ENCODE measurements at regions not wholly inside any gene's neighbourhood (a gene's known extent, or its start where the extent isn't known, plus 50 kb on each side); places are given as distances from the start of the nearest gene placed in this dataset.

DNA sequence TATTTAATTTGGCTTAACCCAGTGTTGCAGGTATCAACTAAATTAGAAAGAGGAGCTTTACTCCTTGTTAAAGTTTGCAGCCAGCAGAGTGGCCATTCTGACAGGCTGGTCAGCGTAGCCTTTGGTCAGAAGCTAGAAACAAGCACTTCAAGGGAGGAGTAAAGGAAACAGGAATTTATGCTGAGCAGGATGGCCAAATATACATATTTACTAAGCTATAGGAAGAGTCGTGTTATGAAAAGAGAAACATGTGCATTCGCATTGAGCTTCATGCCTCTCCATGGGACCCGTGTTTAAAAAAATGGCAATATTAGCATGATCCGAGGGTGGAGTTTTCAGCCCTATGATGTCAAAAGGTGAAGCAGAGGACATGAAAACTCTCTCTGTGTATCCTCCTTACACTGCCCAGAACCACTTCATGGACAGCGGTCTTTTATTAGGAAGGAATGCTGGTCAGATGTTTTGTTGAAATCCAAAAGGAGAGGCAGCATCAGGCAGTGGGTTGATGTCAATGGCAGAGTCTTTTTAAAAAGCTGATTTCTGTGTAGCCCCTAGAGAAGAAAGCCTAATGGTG lies 71.8 kb upstream of the MAPK10 start:
- Histone ChIP-seq H3K27me3 (ENCODE audit: insufficient read depth, low read length) (no peaks in the 10 kb centered on the region), H3K4ac (ENCODE audit: low read depth, low read length) (no peak overlapping the region), H2AK5ac (ENCODE audit: low read length) (no peak overlapping the region), H3K79me2 (ENCODE audit: control insufficient read depth, insufficient read depth, low read length, poor library complexity) (no peaks in the 10 kb centered on the region), H3K4me2 (ENCODE audit: low read length) (no peak overlapping the region), H4K8ac (ENCODE audit: low read depth, low read length) (no peak overlapping the region), H3K14ac (ENCODE audit: low read length) (no peak overlapping the region), H3K79me1 (ENCODE audit: low read length) (no peaks in the 10 kb centered on the region), H4K12ac (ENCODE audit: low read depth, low read length) (no peak overlapping the region), H3K27ac (ENCODE audit: low read depth, low read length) (no peak overlapping the region), H2BK12ac (ENCODE audit: low read length) (no peak overlapping the region), H3K4me1 (ENCODE audit: control insufficient read depth in 1 of 2, insufficient read depth in 2 of 2, low read length in 2 of 2) (no peaks in the 10 kb centered on the region), H3K23ac (ENCODE audit: low read length) (no peak overlapping the region), H3K18ac (ENCODE audit: low read length) (no peak overlapping the region), H2BK120ac (ENCODE audit: insufficient read depth, low read length, poor library complexity) (no peak overlapping the region), H3K9ac (ENCODE audit: low read length) (no peak overlapping the region), H3K9me3 (ENCODE audit: insufficient read depth, low read depth, low read length) (no peaks in the 10 kb centered on the region), H4K91ac (ENCODE audit: low read depth, low read length) (no peak overlapping the region), H3K4me3 (ENCODE audit: low read depth, low read length) (no peak overlapping the region), H2AFZ (ENCODE audit: insufficient read depth, low read length, poor library complexity) (no peak overlapping the region), H3K36me3 (ENCODE audit: control insufficient read depth in 1 of 2, insufficient read depth in 2 of 2, low read length in 2 of 2) (no peaks in the 10 kb centered on the region), H2BK5ac (ENCODE audit: low read depth, low read length, poor library complexity) (no peak overlapping the region)
- DNase-seq = no peak
- WGBS (ENCODE audit: extremely low coverage, insufficient coverage, insufficient read length) = no CpG with 5 or more reads among the region's 6 CpGs

GRCh38 chr4:86432559-86433134 lies 72.8 kb upstream of the MAPK10 start:
- DNase-seq = no peak
- Histone ChIP-seq H3K9ac (ENCODE audit: low read length) (no peak overlapping the region), H2AK5ac (ENCODE audit: low read length) (no peak overlapping the region), H2BK12ac (ENCODE audit: low read length) (no peak overlapping the region), H4K12ac (ENCODE audit: low read depth, low read length) (no peak overlapping the region), H3K27ac (ENCODE audit: low read depth, low read length) (no peak overlapping the region), H3K36me3 (ENCODE audit: control insufficient read depth in 1 of 2, insufficient read depth in 2 of 2, low read length in 2 of 2) (no peaks in the 10 kb centered on the region), H3K14ac (ENCODE audit: low read length) (no peak overlapping the region), H3K4me2 (ENCODE audit: low read length) (no peak overlapping the region), H3K4ac (ENCODE audit: low read depth, low read length) (no peak overlapping the region), H3K9me3 (ENCODE audit: insufficient read depth, low read depth, low read length) (no peaks in the 10 kb centered on the region), H2AFZ (ENCODE audit: insufficient read depth, low read length, poor library complexity) (no peak overlapping the region), H3K18ac (ENCODE audit: low read length) (no peak overlapping the region), H3K79me1 (ENCODE audit: low read length) (no peaks in the 10 kb centered on the region), H3K23ac (ENCODE audit: low read length) (no peak overlapping the region), H3K27me3 (ENCODE audit: insufficient read depth, low read length) (no peaks in the 10 kb centered on the region), H4K91ac (ENCODE audit: low read depth, low read length) (no peak overlapping the region), H2BK120ac (ENCODE audit: insufficient read depth, low read length, poor library complexity) (no peak overlapping the region), H3K79me2 (ENCODE audit: control insufficient read depth, insufficient read depth, low read length, poor library complexity) (no peaks in the 10 kb centered on the region), H3K4me3 (ENCODE audit: low read depth, low read length) (no peak overlapping the region), H3K4me1 (ENCODE audit: control insufficient read depth in 1 of 2, insufficient read depth in 2 of 2, low read length in 2 of 2) (no peaks in the 10 kb centered on the region), H2BK5ac (ENCODE audit: low read depth, low read length, poor library complexity) (no peak overlapping the region), H4K8ac (ENCODE audit: low read depth, low read length) (no peak overlapping the region)

- WGBS (ENCODE audit: extremely low coverage, insufficient coverage, insufficient read length) = 100% methylated on average over 1 of the region's 2 CpGs
- Histone ChIP-seq H3K27me3 (ENCODE audit: insufficient read depth, low read length) (no peaks in the 10 kb centered on the region), H3K79me1 (ENCODE audit: low read length) (no peaks in the 10 kb centered on the region), H4K8ac (ENCODE audit: low read depth, low read length) (no peak overlapping the region), H3K4me3 (ENCODE audit: low read depth, low read length) (no peak overlapping the region), H2AK5ac (ENCODE audit: low read length) (no peak overlapping the region), H2BK12ac (ENCODE audit: low read length) (no peak overlapping the region), H4K91ac (ENCODE audit: low read depth, low read length) (no peak overlapping the region), H3K9ac (ENCODE audit: low read length) (no peak overlapping the region), H3K23ac (ENCODE audit: low read length) (no peak overlapping the region), H3K18ac (ENCODE audit: low read length) (no peak overlapping the region), H3K36me3 (ENCODE audit: control insufficient read depth in 1 of 2, insufficient read depth in 2 of 2, low read length in 2 of 2) (no peaks in the 10 kb centered on the region), H4K12ac (ENCODE audit: low read depth, low read length) (no peak overlapping the region), H3K4me1 (ENCODE audit: control insufficient read depth in 1 of 2, insufficient read depth in 2 of 2, low read length in 2 of 2) (no peaks in the 10 kb centered on the region), H3K4me2 (ENCODE audit: low read length) (no peak overlapping the region), H3K4ac (ENCODE audit: low read depth, low read length) (no peak overlapping the region), H2BK5ac (ENCODE audit: low read depth, low read length, poor library complexity) (no peak overlapping the region), H3K27ac (ENCODE audit: low read depth, low read length) (no peak overlapping the region), H2AFZ (ENCODE audit: insufficient read depth, low read length, poor library complexity) (no peak overlapping the region), H3K79me2 (ENCODE audit: control insufficient read depth, insufficient read depth, low read length, poor library complexity) (no peaks in the 10 kb centered on the region), H3K14ac (ENCODE audit: low read length) (no peak overlapping the region), H2BK120ac (ENCODE audit: insufficient read depth, low read length, poor library complexity) (no peak overlapping the region), H3K9me3 (ENCODE audit: insufficient read depth, low read depth, low read length) (peaks cover 3% of the 10 kb centered on the region)
- no peak for DNase-seq
Observed at GRCh38 chr4:86439293-86439692, 79.4 kb upstream of the MAPK10 start.

DNA sequence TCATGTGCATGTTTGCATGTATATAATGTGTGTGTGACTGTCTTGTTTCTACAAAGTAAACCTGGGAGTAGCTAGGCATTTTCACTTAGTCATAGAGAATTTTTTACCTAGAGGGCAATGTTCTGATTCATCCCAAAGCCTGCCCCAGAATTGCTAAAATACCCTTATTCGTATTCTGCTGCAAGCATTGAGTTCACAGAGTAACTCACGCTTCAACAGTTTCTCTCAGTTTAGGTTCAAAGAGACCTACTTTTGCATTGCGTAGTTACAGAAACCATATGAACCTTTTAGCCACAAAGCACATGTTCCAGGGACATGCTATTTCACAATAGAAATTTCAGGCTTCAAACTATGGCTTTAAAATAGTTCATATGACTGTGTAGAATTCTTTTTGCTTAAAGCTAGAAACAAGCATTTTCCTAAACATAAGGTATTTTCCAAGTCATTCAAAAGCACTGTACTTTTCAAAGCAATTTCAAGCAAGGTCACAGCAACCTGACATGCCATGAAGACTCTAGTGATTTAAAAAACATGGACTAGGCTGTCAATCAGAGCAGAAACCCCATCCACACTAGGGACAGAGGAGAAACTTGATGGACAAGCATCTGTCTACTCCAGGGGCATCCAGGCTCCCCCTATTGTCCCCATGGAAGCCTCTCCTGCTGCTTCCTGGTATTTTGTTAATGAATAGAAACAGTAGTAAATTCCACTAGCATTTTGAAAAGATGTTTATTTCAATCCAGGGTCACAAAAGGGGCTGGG lies 81.5 kb upstream of the MAPK10 start:
- WGBS (ENCODE audit: extremely low coverage, insufficient coverage, insufficient read length) = no CpG with 5 or more reads among the region's 3 CpGs
- Histone ChIP-seq H3K14ac (ENCODE audit: low read length) (no peak overlapping the region), H3K79me2 (ENCODE audit: control insufficient read depth, insufficient read depth, low read length, poor library complexity) (no peaks in the 10 kb centered on the region)

More for the DNA sequence above, 81.5 kb upstream of the MAPK10 start:
- Histone ChIP-seq H3K23ac (ENCODE audit: low read length) (no peak overlapping the region), H3K4me1 (ENCODE audit: control insufficient read depth in 1 of 2, insufficient read depth in 2 of 2, low read length in 2 of 2) (no peaks in the 10 kb centered on the region), H2BK12ac (ENCODE audit: low read length) (no peak overlapping the region), H3K18ac (ENCODE audit: low read length) (no peak overlapping the region), H4K91ac (ENCODE audit: low read depth, low read length) (no peak overlapping the region), H4K12ac (ENCODE audit: low read depth, low read length) (no peak overlapping the region), H3K79me1 (ENCODE audit: low read length) (no peaks in the 10 kb centered on the region), H4K8ac (ENCODE audit: low read depth, low read length) (no peak overlapping the region), H2AK5ac (ENCODE audit: low read length) (no peak overlapping the region), H3K27ac (ENCODE audit: low read depth, low read length) (peak overlapping the region; percentile 33), H3K9ac (ENCODE audit: low read length) (no peak overlapping the region), H3K27me3 (ENCODE audit: insufficient read depth, low read length) (no peaks in the 10 kb centered on the region), H3K4ac (ENCODE audit: low read depth, low read length) (no peak overlapping the region), H3K9me3 (ENCODE audit: insufficient read depth, low read depth, low read length) (peaks cover 3% of the 10 kb centered on the region), H2BK5ac (ENCODE audit: low read depth, low read length, poor library complexity) (no peak overlapping the region), H2BK120ac (ENCODE audit: insufficient read depth, low read length, poor library complexity) (no peak overlapping the region), H3K4me2 (ENCODE audit: low read length) (no peak overlapping the region), H3K36me3 (ENCODE audit: control insufficient read depth in 1 of 2, insufficient read depth in 2 of 2, low read length in 2 of 2) (no peaks in the 10 kb centered on the region), H3K4me3 (ENCODE audit: low read depth, low read length) (no peak overlapping the region), H2AFZ (ENCODE audit: insufficient read depth, low read length, poor library complexity) (no peak overlapping the region)
- peak; percentile 83 to 97 for DNase-seq

Data from trophoblast cell (in vitro differentiated cells and primary cell).